ENCODE measurements at regions not wholly inside any gene's neighbourhood (a gene's known extent, or its start where the extent isn't known, plus 50 kb on each side); places are given as distances from the start of the nearest gene placed in this dataset.

DNA sequence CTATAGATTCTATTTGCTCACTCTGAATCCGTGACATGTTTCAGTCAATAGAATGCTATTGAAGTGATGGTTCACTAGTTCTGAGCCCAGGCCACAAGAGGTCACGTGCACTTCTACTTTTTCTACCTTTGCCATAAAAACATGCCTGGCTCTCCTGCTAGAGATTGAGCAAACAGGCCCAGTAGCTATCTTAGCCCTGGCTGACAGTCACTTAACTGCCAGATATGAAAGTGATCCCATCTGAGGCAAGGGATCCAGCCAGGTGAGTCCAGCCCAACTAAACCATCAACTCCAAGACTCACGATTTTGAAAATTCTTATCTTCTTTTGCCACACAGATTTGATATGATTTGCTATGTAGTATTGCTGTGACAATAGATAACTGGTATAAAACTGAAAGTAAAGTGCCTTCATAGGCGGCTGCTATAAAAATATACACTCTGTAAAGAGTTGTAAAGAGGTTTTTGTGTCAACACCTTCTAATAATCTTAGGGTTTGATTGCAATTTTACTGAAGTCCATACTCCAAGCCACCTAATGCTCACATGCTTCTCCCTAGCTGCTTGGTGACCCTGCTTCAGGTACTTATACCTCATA, 937.7 kb upstream of the SOX9 start:
- TF ChIP-seq EZH2 (IDR thresholded peaks at IDR 0.05; ENCODE audit: low read depth, low read length, severe bottlenecking) (no peak), CTCF (IDR thresholded peaks at IDR 0.05; ENCODE audit: control extremely low read depth in 1 of 3, insufficient read depth in 1 of 3, low read depth in 1 of 3, low read length in 3 of 3) (no peak), POLR2AphosphoS5 (IDR thresholded peaks at IDR 0.05; ENCODE audit: low read depth, low read length) (no peak)
